GM18517 (cell line): ENCODE measurements at regions not wholly inside any gene's neighbourhood (a gene's known extent, or its start where the extent isn't known, plus 50 kb on each side); places are given as distances from the start of the nearest gene placed in this dataset.
"Not testable (repeated sequence)": the region's sequence is repeated elsewhere in the genome, so short reads cannot be mapped to it uniquely, and the experiment has no call there.

Experiments used
- ATAC-seq: cut with Tn5 transposase; IDR thresholded peaks from one replicate; pipeline ENCODE4 v1.9.1; 2021; ENCODE audit warnings: mild to moderate bottlenecking, moderate library complexity; ENCODE audit not compliant: unreplicated experiment

- peak; percentile 95 for ATAC-seq
Observed at GRCh38 chr2:39837856-39838453, 58.9 kb upstream of the THUMPD2 start.

DNA sequence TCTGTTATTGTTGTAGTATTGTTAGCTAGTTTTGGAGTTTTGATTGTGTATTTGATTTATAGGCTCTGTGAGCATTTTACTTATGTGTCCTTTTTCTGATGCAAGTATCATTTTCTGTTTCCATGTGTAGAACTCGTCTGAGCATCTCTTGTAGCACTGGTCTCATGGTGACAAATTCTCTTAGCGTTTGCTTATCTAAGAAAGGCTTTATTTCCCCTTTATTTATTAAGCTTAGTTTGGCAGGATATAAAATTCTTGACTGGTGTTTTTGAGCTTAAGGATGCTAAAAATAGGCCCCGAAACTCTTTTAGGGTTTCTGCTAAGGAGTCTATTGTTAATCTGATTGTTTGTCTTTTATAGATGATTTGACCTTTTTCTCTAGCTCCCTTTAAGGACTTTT is 57.6 kb upstream of the THUMPD2 start:
- ATAC-seq = no peak

GRCh38 chr2:39834426-39834825 is 55.4 kb upstream of the THUMPD2 start:
- ATAC-seq = no peak

- ATAC-seq = not testable (repeated sequence)
Observed at GRCh38 chr2:39830610-39831009, 51.6 kb upstream of the THUMPD2 start.
